ENCODE measurements at regions not wholly inside any gene's neighbourhood (a gene's known extent, or its start where the extent isn't known, plus 50 kb on each side); places are given as distances from the start of the nearest gene placed in this dataset.
"Not testable (repeated sequence)": the region's sequence is repeated elsewhere in the genome, so short reads cannot be mapped to it uniquely, and the experiment has no call there.

DNA sequence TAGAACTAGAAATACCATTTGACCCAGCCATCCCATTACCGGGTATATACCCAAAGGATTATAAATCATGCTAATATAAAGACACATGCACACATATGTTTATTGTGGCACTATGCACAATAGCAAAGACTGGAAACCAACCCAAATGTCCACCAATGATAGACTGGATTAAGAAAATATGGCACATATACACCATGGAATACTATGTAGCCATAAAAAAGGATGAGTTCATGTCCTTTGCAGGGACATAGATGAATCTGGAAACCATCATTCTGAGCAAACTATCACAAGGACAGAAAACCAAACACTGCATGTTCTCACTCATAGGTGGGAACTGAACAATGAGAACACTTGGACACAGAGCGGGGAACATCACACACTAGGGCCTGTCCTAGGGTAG is 586.5 kb downstream of the UQCRFS1 start:
- not testable (repeated sequence) for TF ChIP-seq POLR2A (IDR thresholded peaks at IDR 0.05)
- TF ChIP-seq, protein P1, sequence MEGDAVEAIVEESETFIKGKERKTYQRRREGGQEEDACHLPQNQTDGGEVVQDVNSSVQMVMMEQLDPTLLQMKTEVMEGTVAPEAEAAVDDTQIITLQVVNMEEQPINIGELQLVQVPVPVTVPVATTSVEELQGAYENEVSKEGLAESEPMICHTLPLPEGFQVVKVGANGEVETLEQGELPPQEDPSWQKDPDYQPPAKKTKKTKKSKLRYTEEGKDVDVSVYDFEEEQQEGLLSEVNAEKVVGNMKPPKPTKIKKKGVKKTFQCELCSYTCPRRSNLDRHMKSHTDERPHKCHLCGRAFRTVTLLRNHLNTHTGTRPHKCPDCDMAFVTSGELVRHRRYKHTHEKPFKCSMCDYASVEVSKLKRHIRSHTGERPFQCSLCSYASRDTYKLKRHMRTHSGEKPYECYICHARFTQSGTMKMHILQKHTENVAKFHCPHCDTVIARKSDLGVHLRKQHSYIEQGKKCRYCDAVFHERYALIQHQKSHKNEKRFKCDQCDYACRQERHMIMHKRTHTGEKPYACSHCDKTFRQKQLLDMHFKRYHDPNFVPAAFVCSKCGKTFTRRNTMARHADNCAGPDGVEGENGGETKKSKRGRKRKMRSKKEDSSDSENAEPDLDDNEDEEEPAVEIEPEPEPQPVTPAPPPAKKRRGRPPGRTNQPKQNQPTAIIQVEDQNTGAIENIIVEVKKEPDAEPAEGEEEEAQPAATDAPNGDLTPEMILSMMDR (IDR thresholded peaks at IDR 0.05), result not testable (repeated sequence)
